Activated CD8-positive, alpha-beta memory T cell treated with anti-CD3 and anti-CD28 coated beads for 4 hours (primary cell): ENCODE measurements at regions not wholly inside any gene's neighbourhood (a gene's known extent, or its start where the extent isn't known, plus 50 kb on each side); places are given as distances from the start of the nearest gene placed in this dataset.

ENCODE experiments used
- DNase-seq, 2 donors: peaks; one replicate each; pipeline ENCODE4 v3.0.0-alpha.2; 2020; ENCODE audit warnings: low read depth in 2 of 2

GRCh38 chr10:14468023-14468441, 137.3 kb upstream of the FRMD4A start:
- no peak for DNase-seq

DNA sequence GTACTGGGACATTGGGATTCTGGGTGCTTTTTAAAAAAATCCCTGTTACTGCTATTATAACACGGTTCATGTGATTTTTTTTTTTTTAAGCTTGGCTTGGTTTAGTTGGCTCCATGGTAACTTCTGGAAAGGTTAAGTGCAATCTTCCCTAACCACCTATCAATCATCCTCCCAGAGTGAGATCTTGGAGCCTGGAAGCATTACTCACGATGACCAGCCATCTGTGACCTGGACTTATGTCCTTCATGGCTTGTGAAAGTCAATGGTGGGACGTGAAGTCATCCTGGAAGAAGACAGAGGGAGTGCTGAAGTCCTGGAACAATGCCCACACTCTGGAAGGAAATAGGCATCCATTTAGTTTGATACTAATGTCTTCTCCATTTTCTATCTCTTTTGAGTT, 135.5 kb upstream of the FRMD4A start:
- DNase-seq = no peak

GRCh38 chr10:14460447-14460846, 129.7 kb upstream of the FRMD4A start:
- DNase-seq = no peak

DNA sequence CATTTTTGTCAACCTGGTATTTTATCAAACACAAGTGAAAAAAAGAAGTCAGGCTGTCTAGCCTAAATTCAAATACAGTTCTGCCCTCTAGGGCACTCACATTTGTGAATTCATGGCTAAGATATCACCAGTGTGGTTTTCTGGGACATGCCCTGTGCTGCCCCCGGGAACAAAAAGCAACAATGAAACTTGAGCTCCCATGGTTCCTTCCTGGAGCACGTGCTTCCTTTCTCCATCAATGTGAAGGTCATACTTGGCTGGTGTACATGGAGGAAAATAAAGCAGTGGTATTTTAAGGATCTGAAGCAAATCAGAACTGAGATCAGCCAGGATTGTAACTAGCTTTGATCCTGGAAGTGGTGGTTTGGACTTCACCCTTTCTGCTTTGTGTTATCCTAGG, 128.9 kb upstream of the FRMD4A start:
- no peak for DNase-seq

DNA sequence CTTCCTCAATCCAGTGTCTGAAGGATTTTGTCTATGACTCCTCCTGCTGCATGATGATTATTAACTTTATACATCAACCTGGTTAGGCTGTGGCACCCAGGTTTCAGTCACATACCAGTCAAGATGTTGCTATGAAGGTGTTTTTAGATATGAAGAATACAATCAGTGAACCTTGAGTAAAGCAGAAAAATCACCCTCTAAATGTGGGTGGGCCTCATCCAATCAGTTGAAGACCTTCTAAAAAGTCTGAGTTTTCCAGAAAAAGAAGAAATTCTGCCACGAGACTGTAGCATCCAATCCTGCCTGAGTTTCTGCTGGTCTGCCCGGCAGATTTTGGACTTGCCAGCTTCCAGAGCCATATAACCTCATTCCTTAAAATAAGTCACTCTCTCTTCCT, 126.1 kb upstream of the FRMD4A start:
- DNase-seq = no peak

- DNase-seq = no peak
These were observed 125.6 kb upstream of the FRMD4A start for GRCh38 chr10:14456218-14456869.

DNA sequence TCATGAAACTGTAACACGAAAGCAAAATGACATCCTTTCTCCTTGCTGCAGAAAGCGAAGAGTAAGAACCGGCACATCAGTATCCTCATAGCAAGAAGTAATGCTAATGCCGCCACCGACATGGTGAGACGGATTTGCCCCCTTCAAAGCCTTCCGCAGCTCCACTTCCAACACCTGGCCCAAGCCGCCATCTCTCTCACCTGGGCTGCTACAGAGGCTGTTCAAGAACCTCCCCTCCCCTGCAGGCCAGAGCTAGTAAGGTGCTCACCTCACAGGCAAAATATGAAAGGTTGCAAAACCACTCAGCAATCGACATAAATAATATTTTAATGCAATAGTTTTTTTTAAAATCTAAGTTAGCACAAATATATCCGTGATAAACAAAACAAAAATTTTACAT, 123.9 kb upstream of the FRMD4A start:
- no peak for DNase-seq

DNA sequence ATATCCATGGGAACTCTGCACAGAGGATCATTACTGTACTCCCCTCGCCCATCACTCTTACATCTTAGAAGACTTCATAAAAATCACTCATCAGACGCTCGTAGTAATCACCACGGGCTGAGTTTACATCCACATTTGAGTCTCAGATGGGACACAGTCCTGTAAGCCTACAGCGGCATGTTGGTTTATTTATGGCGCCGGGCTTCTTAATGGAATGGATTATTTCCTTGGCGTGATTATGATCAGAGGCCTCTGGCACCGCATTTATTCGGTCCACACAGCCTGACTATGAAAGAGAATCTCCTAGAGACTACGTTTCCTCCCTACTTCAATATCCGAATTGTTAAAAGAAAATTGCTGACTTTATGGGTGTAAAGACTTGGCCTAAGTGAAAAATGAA, 123.5 kb upstream of the FRMD4A start:
- no peak for DNase-seq

DNA sequence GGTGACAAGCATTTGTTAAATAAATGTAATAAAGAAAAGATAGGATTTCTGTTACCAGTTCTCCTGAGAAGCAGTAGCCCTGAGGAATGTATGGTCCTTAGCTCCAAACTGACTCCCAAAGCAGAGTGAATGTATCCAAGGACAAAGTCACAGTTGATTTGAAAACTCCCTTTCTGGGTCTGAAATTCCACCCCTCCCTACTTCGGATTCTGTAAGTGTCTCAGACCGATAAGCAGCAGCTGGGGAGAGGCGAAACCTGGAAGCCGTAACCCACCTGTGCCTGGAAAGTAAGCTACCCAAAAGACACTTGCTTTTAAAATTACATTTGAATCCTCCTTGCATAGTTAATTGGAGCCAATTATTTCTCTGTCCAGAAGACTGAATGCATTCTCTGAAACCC, 122.9 kb upstream of the FRMD4A start:
- DNase-seq = no peak

DNA sequence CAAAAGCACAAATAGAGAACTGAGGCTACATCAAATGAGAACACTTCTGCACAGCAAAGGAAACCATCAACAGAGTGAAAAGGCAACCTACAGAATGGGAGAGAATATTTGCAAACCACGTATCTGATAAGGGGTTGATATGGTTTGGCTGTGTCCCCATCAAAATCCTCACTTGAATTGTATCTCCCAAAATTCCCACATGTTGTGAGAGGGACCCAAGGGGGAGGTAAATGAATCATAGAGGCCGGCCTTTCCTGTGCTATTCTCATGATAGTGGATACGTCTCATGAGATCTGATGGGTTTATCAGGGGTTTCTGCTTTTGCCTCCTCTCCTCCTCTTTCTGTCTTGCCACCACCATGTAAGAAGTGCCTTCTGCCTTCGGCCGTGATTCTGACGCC, 120.6 kb upstream of the FRMD4A start:
- no peak for DNase-seq

- DNase-seq = no peak
These were observed 119.3 kb upstream of the FRMD4A start for GRCh38 chr10:14450041-14450491.

- DNase-seq = no peak
These were observed 118.6 kb upstream of the FRMD4A start for GRCh38 chr10:14449293-14449815.

- DNase-seq = no peak
These were observed 117.7 kb upstream of the FRMD4A start for GRCh38 chr10:14448197-14448990.

DNA sequence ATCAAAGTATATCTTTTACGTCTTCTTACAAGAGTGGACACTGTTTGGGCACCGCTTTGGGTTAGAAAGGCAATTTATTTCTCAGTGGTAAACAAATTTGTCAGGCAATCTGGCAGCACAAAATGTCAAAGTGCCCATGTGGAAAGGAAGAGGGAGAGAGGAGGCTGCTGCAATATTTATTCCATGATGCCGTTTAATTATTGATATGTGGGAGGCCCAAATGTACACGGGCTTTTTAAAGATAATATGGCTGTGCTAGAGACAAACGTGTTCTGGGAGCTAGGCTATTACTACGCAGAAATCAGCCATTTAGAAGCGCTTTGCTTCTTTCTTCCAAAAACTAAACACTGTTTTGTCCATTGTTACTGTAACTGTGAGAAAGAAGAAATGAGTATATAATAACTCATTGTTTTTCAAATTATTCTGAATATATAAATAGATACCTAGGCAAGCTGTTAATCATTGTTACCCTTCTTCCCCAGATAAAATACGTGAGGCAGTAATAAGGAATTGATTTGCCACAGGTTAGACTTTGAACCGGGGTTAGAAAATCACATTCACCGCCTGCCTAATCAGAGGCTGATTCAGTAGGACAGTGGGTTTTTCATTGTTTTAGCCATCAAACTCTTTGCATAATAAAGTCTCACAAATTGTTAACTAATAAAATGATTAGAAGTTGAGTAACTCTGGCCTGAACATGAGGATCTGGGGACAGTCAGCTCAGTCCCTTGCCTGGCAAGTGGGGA, 116.5 kb upstream of the FRMD4A start:
- no peak for DNase-seq

DNA sequence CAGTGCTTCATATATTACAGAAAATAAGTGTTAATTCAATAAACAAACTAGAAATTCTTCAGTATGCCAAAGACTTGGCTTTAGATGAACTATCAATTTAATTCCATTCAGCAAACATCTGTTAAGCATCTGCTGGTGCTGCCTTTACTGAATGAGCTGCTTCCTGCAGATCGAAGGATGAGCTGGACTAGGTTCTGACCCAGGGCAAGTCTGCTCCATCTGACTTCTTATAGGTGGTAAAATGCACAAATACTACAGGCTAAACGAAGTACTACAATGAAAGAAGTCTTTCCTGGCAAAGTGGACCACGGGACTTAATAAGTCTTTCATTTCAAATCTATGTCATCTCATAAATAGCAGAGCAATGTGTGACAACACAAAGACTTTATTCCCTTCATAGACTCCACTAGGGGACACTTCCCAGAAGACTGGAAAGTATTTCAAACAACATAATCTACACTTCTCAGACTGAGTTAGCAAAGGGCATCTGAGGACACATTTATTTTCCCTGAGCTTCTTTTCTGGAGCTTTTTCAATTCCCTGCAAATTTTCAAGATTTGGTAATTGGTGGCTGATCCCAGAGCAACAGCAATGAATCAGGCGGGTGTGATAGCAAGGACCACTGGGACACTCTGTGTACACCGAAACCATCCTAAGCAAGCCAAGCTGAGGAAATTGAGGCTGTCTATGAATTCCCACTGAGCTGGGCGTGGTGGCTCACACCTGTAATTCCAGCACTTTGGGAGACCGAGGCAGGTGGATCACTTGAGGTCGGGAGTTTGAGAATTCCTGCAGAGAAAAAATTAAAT, 108.9 kb upstream of the FRMD4A start:
- DNase-seq = no peak

DNA sequence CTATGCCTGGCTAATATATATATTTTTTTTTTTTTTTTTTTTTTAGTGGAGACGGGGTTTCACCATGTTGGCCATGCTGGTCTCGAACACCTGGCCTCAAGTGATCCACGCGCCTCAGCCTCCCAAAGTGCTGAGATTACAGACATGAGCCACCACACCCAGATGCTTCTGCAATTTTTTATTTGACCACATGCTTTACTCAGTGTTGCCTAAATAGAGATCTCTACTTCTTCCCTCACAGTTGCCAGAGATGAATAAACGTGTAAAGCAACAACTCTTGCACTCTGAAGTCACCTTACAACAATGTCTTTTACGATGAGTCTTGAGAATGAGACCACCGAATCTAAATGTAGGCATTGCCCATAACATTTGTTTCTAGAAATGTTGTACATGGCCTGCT, 107.9 kb upstream of the FRMD4A start:
- no peak for DNase-seq

DNA sequence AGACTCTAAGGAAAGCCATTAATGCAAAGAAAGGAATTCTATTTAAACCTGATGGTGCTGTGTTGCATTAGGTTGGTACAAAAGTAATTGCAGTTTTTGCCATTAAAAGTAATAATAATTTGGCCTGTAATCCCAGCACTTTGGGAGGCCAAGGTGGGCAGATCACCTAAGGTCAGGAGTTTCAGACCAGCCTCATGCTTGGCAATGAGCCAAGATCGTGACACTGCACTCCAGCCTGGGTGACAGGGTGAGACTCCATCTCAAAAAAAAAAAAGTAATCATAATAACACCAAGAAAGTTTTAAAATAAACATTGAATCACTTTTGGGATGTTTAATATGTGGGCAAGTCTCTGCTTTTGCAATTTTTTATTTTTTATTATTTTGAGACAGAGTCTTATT, 107.3 kb upstream of the FRMD4A start:
- no peak for DNase-seq

DNA sequence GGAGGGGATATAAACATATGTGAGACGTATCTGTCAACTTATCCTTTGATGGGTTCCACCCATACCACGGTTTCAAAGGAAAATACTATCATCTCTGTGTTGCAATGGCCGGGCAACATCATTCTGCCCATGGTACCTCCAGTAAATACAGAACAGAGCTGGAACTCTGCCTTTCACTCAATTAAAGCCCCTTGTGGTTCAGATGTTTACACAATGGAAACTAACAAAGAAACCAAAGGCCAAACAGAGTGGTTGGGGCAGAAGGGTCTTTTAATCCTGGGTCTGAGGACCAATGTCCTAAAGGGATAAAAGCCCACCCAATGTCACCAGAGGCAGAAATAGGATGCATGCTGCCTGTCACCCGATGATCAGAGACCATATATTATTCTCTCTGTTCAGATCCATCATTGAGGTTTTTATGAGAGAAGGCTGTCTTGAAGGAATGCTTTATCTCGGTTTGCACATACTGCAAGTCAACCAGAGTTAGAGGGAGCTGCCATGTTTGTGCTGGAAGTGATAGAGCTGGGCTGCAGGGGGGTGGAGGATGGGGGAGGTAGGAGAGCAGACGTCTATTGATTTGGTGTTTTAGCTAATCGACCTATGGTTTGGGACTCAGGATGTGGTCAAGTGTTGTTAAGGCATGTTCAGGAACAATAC, 105.4 kb upstream of the FRMD4A start:
- no peak for DNase-seq

GRCh38 chr10:14433147-14433546, 102.4 kb upstream of the FRMD4A start:
- no peak for DNase-seq

GRCh38 chr10:14431868-14432267, 101.1 kb upstream of the FRMD4A start:
- DNase-seq = no peak

- no peak for DNase-seq
These were observed 98.4 kb upstream of the FRMD4A start for GRCh38 chr10:14429043-14429700.
